ENCODE measurements at regions not wholly inside any gene's neighbourhood (a gene's known extent, or its start where the extent isn't known, plus 50 kb on each side); places are given as distances from the start of the nearest gene placed in this dataset.

DNA sequence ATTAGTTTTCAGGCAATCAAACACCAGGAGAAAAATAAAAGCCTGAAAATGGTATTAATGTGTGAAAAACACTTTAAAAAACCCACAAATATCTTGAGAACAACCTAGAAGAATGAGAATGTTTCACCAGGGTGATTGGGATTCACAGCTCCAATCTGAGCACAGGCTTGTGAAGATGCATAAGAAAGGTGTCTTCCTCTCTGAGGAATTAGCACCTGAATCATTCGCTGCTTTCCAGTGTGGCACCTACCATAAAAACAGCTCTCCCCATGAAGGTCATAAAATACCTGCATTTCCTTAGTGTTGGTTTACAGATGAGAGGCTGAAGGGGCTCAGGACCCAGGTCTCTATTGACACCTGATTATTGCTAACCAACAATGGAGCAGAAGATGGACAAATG, 499.7 kb upstream of the KLHL29 start:
- no peak for DNase-seq (ENCODE audit: extremely low spot score)
- CTCF ChIA-PET = no interaction called here
- POLR2A ChIA-PET = no interaction called here
- TF ChIP-seq NFRKB (IDR thresholded peaks at IDR 0.05) (no peak), FOXA1 (IDR thresholded peaks at IDR 0.05) (no peak), ZNF384 (IDR thresholded peaks at IDR 0.05) (no peak), CTBP1 (IDR thresholded peaks at IDR 0.05; ENCODE audit: borderline replicate concordance) (no peak), ARNT (IDR thresholded peaks at IDR 0.05) (no peak), FOXK2 (IDR thresholded peaks at IDR 0.05) (no peak), BHLHE40 (IDR thresholded peaks at IDR 0.05; ENCODE audit: borderline replicate concordance) (no peak), SP1 (IDR thresholded peaks at IDR 0.05) (no peak)
- TF ChIP-seq, protein P1, sequence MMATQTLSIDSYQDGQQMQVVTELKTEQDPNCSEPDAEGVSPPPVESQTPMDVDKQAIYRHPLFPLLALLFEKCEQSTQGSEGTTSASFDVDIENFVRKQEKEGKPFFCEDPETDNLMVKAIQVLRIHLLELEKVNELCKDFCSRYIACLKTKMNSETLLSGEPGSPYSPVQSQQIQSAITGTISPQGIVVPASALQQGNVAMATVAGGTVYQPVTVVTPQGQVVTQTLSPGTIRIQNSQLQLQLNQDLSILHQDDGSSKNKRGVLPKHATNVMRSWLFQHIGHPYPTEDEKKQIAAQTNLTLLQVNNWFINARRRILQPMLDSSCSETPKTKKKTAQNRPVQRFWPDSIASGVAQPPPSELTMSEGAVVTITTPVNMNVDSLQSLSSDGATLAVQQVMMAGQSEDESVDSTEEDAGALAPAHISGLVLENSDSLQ (IDR thresholded peaks at IDR 0.05) = no peak

DNA sequence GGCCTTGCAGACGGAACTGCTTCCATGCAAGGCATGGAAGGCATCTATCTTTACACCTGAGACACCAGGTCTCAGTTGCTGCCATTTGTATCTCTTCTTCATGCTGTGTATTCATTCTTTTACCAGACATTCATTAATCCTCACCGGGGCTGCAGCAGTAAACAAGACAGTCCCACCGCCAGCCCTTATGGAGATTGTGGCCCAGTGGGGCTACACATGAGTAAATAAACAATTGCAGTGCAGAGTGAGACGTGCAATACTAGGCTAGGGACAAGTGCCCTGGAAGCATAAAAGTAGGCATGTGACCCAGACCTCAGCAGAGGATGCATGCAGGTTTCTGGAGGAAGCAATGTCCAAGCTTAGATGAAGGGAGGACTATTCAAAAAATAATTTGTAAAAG, 497.6 kb upstream of the KLHL29 start:
- no peak for TF ChIP-seq LEF1 (IDR thresholded peaks at IDR 0.05; ENCODE audit: borderline replicate concordance)
- no peak for TF ChIP-seq FOXK2 (IDR thresholded peaks at IDR 0.05)
- TF ChIP-seq ARNT (IDR thresholded peaks at IDR 0.05) = no peak
- DNase-seq (ENCODE audit: extremely low spot score) = no peak
- CTCF ChIA-PET = no interaction called here
- POLR2A ChIA-PET = no interaction called here

DNA sequence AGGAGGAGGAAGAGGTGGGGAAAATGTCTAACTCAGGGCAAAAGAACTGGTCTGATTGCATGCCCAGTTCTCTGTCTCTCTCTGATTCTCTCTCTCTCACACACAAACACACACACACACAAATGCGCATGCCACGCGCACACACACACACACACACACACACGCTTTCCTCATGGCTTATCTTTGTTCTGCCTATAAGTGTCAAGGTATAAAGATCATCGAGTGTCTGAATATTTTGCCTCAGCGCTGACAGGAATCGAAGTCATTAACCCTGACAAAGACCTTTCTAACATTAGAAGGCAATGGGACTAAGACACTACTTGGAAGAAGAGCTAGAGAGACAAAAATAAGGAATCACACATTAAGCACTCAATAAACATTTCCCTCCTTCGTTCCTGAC, 497.1 kb upstream of the KLHL29 start:
- ChIA-PET POLR2A (no interaction called here), CTCF (no interaction called here)
- TF ChIP-seq FOXM1 (IDR thresholded peaks at IDR 0.05; ENCODE audit: borderline replicate concordance) (no peak), FOXA1 (IDR thresholded peaks at IDR 0.05) (no peak)
- no peak for DNase-seq (ENCODE audit: extremely low spot score)

DNA sequence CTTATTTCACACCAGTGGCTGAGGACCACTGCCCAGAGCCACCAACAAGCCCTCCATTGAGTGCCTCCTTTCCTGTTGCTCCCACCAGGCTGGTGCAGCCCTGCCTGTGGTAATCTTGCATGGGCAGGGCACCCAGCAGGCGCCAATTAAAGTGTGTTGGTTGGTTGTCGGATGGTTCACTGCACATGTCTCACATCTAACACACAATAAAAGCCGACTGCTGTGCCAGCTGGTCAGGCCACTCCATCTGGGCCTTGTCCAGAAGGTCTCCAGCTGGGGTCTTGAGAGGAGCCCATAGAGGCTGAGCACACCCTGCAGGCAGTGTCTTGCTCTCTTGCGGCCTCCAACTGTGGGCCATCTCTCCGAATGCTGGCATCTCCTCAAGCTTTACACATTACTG, 494.8 kb upstream of the KLHL29 start:
- ChIA-PET CTCF (interaction anchor here (0.9 kb wide), 1 partner anchor 14 kb away, joined by 3 read pairs; no protein-coding TSS in a partner anchor), POLR2A (no interaction called here)

DNA sequence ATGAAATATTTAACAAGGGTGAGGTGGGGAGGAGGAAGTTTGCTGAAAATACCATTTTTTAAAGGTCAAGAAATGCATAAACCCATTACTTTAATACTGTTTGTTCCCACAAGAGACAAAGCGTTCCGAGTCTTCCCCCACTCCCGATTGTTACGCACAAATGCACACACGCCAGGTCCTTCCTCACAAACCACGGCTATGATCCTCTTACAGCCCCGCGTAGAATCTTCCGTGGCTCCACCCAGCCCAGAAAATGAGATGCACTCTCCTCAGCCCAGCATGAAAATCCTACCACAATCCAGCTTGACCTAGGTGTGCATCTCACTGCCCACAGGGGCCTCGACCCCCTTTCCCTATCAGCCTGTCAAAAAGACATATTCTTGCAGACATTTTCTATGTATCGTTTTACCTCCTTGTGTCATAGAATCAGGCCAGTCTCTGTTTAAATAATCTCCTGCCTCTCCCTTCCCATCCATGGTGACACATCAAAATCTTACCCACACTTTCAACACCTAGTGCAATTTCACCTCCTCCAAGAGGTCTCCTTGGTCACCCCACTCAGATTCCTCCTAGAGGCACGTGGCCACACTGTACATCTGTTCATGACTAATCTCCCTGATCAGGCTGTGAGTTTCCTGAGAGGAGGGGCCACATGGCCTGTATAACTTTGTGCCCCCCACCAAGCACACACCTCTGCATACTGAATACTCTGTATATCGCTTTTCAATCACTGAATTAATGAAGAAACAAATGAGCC, 491.0 kb upstream of the KLHL29 start:
- DNase-seq (ENCODE audit: extremely low spot score) = no peak
- no peak for TF ChIP-seq SP1 (IDR thresholded peaks at IDR 0.05)
- TF ChIP-seq HDGF (IDR thresholded peaks at IDR 0.05; ENCODE audit: borderline replicate concordance) = no peak
- TF ChIP-seq ELF4 (IDR thresholded peaks at IDR 0.05) = no peak
- no peak for TF ChIP-seq ZNF384 (IDR thresholded peaks at IDR 0.05)
- no peak for TF ChIP-seq BHLHE40 (IDR thresholded peaks at IDR 0.05; ENCODE audit: borderline replicate concordance)
- TF ChIP-seq CTBP1 (IDR thresholded peaks at IDR 0.05; ENCODE audit: borderline replicate concordance) = no peak
- TF ChIP-seq FOXM1 (IDR thresholded peaks at IDR 0.05; ENCODE audit: borderline replicate concordance) = no peak
- TF ChIP-seq, protein P1 (IDR thresholded peaks at IDR 0.05) = no peak
- TF ChIP-seq L3MBTL2 (conservative IDR thresholded peaks at IDR 0.05) = no peak
- no peak for TF ChIP-seq FOXA1 (IDR thresholded peaks at IDR 0.05)
- TF ChIP-seq FOXK2 (IDR thresholded peaks at IDR 0.05) = no peak
- TF ChIP-seq LEF1 (IDR thresholded peaks at IDR 0.05; ENCODE audit: borderline replicate concordance) = no peak
- TF ChIP-seq TARDBP (IDR thresholded peaks at IDR 0.05) = no peak
- TF ChIP-seq ARNT (IDR thresholded peaks at IDR 0.05) = no peak
- TF ChIP-seq NFRKB (IDR thresholded peaks at IDR 0.05) = no peak
- ChIA-PET POLR2A (no interaction called here), CTCF (no interaction called here)

More for the DNA sequence above, 494.8 kb upstream of the KLHL29 start:
- TF ChIP-seq SP1 (IDR thresholded peaks at IDR 0.05) (no peak), SUZ12 (IDR thresholded peaks at IDR 0.05) (no peak)
- DNase-seq (ENCODE audit: extremely low spot score) = no peak

DNA sequence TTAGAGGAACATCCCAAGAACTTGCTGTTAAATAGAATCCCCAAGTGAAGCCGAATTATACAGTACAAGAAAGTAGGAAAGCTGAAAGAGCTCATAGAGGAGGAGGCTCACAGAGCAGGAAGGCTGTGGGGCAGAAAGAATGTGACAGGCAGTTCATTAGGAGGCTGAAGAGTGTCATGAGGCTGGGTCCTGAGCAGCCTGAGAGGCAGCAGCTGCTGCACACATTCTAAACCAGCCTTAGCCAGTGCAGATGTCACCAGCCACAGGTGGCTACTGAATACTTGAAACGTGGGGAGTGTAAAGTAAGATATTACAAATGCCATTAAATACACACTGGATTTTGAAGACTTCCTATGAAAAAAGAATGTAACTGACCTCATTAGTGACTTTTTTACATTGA, 490.2 kb upstream of the KLHL29 start:
- TF ChIP-seq ZNF384 (IDR thresholded peaks at IDR 0.05) = no peak
- TF ChIP-seq BHLHE40 (IDR thresholded peaks at IDR 0.05; ENCODE audit: borderline replicate concordance) = no peak
- TF ChIP-seq FOXK2 (IDR thresholded peaks at IDR 0.05) = no peak
- no peak for TF ChIP-seq L3MBTL2 (conservative IDR thresholded peaks at IDR 0.05)
- TF ChIP-seq ARNT (IDR thresholded peaks at IDR 0.05) = no peak
- TF ChIP-seq LEF1 (IDR thresholded peaks at IDR 0.05; ENCODE audit: borderline replicate concordance) = no peak
- no peak for TF ChIP-seq SUZ12 (IDR thresholded peaks at IDR 0.05)
- no peak for TF ChIP-seq FOXM1 (IDR thresholded peaks at IDR 0.05; ENCODE audit: borderline replicate concordance)
- ChIA-PET CTCF (no interaction called here), POLR2A (no interaction called here)
- DNase-seq (ENCODE audit: extremely low spot score) = no peak

DNA sequence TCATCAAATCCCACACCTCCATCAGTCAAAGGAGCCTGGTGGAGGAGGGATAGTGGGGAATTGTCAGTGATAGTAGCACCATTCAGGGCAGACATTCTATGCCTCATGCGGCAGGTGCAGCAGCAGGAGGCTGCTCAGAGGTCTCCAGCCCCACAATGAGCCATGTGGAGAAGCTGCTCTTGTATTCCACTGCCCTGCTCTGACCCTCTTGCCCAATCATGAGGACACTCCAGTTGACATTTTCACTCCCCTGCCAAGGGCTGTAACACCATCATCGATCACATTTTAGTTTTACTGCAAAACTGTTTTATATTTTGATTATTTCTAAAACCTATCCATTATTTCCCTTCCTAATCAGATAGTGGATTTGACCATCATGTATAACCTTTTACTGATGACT, 487.6 kb upstream of the KLHL29 start:
- TF ChIP-seq, protein P1 (IDR thresholded peaks at IDR 0.05) = no peak
- TF ChIP-seq FOXK2 (IDR thresholded peaks at IDR 0.05) = no peak
- no peak for TF ChIP-seq CTBP1 (IDR thresholded peaks at IDR 0.05; ENCODE audit: borderline replicate concordance)
- no peak for TF ChIP-seq LEF1 (IDR thresholded peaks at IDR 0.05; ENCODE audit: borderline replicate concordance)
- TF ChIP-seq L3MBTL2 (conservative IDR thresholded peaks at IDR 0.05) = no peak
- no peak for TF ChIP-seq NFRKB (IDR thresholded peaks at IDR 0.05)
- no peak for TF ChIP-seq ELF4 (IDR thresholded peaks at IDR 0.05)
- TF ChIP-seq FOXM1 (IDR thresholded peaks at IDR 0.05; ENCODE audit: borderline replicate concordance) = no peak
- no peak for TF ChIP-seq ZNF384 (IDR thresholded peaks at IDR 0.05)
- ChIA-PET CTCF (no interaction called here), POLR2A (no interaction called here)
- no peak for DNase-seq (ENCODE audit: extremely low spot score)
